NB4 (cell line): ENCODE measurements at regions not wholly inside any gene's neighbourhood (a gene's known extent, or its start where the extent isn't known, plus 50 kb on each side); places are given as distances from the start of the nearest gene placed in this dataset.

Experiments used
- CTCF ChIP-seq: IDR thresholded peaks from one replicate; pipeline ENCODE4 v1.5.1; 2012; ENCODE audit warnings: low read depth, low read length
- MAX ChIP-seq: IDR thresholded peaks from 2 replicates; pipeline ENCODE4 v1.6.1; 2011; ENCODE audit warnings: low read depth, low read length
- POLR2A ChIP-seq: IDR thresholded peaks from 2 replicates; pipeline ENCODE4 v1.6.1; 2011; ENCODE audit warnings: mild to moderate bottlenecking; ENCODE audit not compliant: insufficient read length; ENCODE audit errors: extremely low read depth

GRCh38 chr12:28961948-28962384 is 187.1 kb upstream of the FAR2 start:
- no peak for TF ChIP-seq CTCF
- no peak for TF ChIP-seq POLR2A
- TF ChIP-seq MAX = no peak
